ENCODE measurements at regions not wholly inside any gene's neighbourhood (a gene's known extent, or its start where the extent isn't known, plus 50 kb on each side); places are given as distances from the start of the nearest gene placed in this dataset.

- no peaks in the 10 kb centered on the region for H3K36me3 ChIP-seq (replicated peaks in 1 of 2; ENCODE audit: control insufficient read depth in 1 of 2, insufficient read depth in 2 of 2, low read length in 2 of 2)
- H4K20me1 ChIP-seq (ENCODE audit: insufficient read depth, low read length), result no peaks in the 10 kb centered on the region
- TF ChIP-seq, protein P1, sequence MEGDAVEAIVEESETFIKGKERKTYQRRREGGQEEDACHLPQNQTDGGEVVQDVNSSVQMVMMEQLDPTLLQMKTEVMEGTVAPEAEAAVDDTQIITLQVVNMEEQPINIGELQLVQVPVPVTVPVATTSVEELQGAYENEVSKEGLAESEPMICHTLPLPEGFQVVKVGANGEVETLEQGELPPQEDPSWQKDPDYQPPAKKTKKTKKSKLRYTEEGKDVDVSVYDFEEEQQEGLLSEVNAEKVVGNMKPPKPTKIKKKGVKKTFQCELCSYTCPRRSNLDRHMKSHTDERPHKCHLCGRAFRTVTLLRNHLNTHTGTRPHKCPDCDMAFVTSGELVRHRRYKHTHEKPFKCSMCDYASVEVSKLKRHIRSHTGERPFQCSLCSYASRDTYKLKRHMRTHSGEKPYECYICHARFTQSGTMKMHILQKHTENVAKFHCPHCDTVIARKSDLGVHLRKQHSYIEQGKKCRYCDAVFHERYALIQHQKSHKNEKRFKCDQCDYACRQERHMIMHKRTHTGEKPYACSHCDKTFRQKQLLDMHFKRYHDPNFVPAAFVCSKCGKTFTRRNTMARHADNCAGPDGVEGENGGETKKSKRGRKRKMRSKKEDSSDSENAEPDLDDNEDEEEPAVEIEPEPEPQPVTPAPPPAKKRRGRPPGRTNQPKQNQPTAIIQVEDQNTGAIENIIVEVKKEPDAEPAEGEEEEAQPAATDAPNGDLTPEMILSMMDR (IDR thresholded peaks at IDR 0.05), result no peak
- H3K79me2 ChIP-seq (ENCODE audit: insufficient read depth, low read length), result no peaks in the 10 kb centered on the region
- H3K9me3 Mint-ChIP-seq, result peaks cover 0 to 8% (median 4%) of the 10 kb centered on the region in 7 donors
- no peaks in the 10 kb centered on the region for H3K36me3 Mint-ChIP-seq
- no peak overlapping the region for H3K4me3 ChIP-seq (replicated peaks in 1 of 3; ENCODE audit: low read depth in 2 of 3, low read length in 3 of 3)
- peaks cover 0 to 3% (median 2%) of the 10 kb centered on the region in 3 donors for H3K27me3 Mint-ChIP-seq (ENCODE audit: low read depth in 3 of 3)
- H3K27ac Mint-ChIP-seq, result no peak overlapping the region
- H3K27me3 ChIP-seq (ENCODE audit: control insufficient read depth in 2 of 2, insufficient read depth in 2 of 2, low read length in 2 of 2), result no peaks in the 10 kb centered on the region
- no peaks in the 10 kb centered on the region for H3K4me1 Mint-ChIP-seq
- no peaks in the 10 kb centered on the region for H3K4me1 ChIP-seq (ENCODE audit: control insufficient read depth in 1 of 2, insufficient read depth in 2 of 2, low read length in 2 of 2)
- no peak overlapping the region for H2AFZ ChIP-seq (ENCODE audit: insufficient read depth, low read depth, low read length, poor library complexity, severe bottlenecking)
- H3K4me2 ChIP-seq (replicated peaks; ENCODE audit: extremely low read depth, low read length, poor library complexity, severe bottlenecking), result no peak overlapping the region
- H3K27ac ChIP-seq (ENCODE audit: low read depth in 1 of 2, low read length in 2 of 2), result no peak overlapping the region
- H3K4me3 Mint-ChIP-seq, result no peak overlapping the region
- DNase-seq, result no peak
- no peak overlapping the region for H3K9ac ChIP-seq (ENCODE audit: insufficient read depth, low read length, poor library complexity, severe bottlenecking)
- intact Hi-C loops (cut with micrococcal nuclease), result no loop called here
- WGBS (ENCODE audit: insufficient coverage), result no CpG with 5 or more reads among the region's 3 CpGs
- no peaks in the 10 kb centered on the region for H3K9me3 ChIP-seq (replicated peaks in 1 of 2; ENCODE audit: control insufficient read depth in 1 of 2, insufficient read depth in 1 of 2, low read length in 2 of 2)
These were observed 118.5 kb upstream of the KYNU start for GRCh38 chr2:142758973-142759372.

DNA sequence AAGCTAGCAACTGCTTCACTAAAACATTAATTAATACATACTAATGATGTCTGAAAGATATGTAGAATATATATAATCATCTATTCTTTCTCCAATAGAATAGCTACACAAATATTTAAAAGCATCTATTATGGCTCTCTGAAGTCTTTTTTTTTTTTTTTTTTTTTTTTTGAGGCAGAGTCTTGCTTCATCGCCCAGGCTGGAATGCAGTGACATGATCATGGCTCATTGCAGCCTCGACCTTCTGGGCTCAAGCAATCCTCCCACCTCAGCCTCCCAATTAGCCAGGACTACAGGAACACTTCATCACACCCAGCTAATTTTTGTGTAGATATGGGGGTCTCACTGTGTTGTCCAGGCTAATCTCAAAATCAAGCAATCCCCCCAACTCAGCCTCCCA lies 120.4 kb upstream of the KYNU start:
- Histone ChIP-seq H3K36me3 (replicated peaks in 1 of 2; ENCODE audit: control insufficient read depth in 1 of 2, insufficient read depth in 2 of 2, low read length in 2 of 2) (no peaks in the 10 kb centered on the region), H3K4me1 (ENCODE audit: control insufficient read depth in 1 of 2, insufficient read depth in 2 of 2, low read length in 2 of 2) (no peaks in the 10 kb centered on the region), H3K79me2 (ENCODE audit: insufficient read depth, low read length) (no peaks in the 10 kb centered on the region), H4K20me1 (ENCODE audit: insufficient read depth, low read length) (no peaks in the 10 kb centered on the region), H3K9ac (ENCODE audit: insufficient read depth, low read length, poor library complexity, severe bottlenecking) (no peak overlapping the region), H3K4me3 (replicated peaks in 1 of 3; ENCODE audit: low read depth in 2 of 3, low read length in 3 of 3) (no peak overlapping the region), H3K27ac (ENCODE audit: low read depth in 1 of 2, low read length in 2 of 2) (no peak overlapping the region), H3K27me3 (ENCODE audit: control insufficient read depth in 2 of 2, insufficient read depth in 2 of 2, low read length in 2 of 2) (no peaks in the 10 kb centered on the region), H3K4me2 (replicated peaks; ENCODE audit: extremely low read depth, low read length, poor library complexity, severe bottlenecking) (no peak overlapping the region), H3K9me3 (replicated peaks in 1 of 2; ENCODE audit: control insufficient read depth in 1 of 2, insufficient read depth in 1 of 2, low read length in 2 of 2) (no peaks in the 10 kb centered on the region), H2AFZ (ENCODE audit: insufficient read depth, low read depth, low read length, poor library complexity, severe bottlenecking) (no peak overlapping the region)
- Mint-ChIP-seq H3K36me3 (no peaks in the 10 kb centered on the region), H3K4me3 (no peak overlapping the region), H3K4me1 (no peaks in the 10 kb centered on the region), H3K9me3 (peaks cover 0 to 5% (median 2%) of the 10 kb centered on the region in 7 donors), H3K27ac (no peak overlapping the region), H3K27me3 (ENCODE audit: low read depth in 3 of 3) (no peaks in the 10 kb centered on the region)
- no CpG with 5 or more reads among the region's 2 CpGs for WGBS (ENCODE audit: insufficient coverage)
- intact Hi-C loops (cut with micrococcal nuclease), result no loop called here
- DNase-seq, result no peak
- TF ChIP-seq, protein P1 (IDR thresholded peaks at IDR 0.05), result no peak
